Pancreas (tissue), 10 donors: ENCODE measurements at regions not wholly inside any gene's neighbourhood (a gene's known extent, or its start where the extent isn't known, plus 50 kb on each side); places are given as distances from the start of the nearest gene placed in this dataset.
A peak's percentile ranks its signal among the peaks of the same experiment; 100 is the strongest.

Experiments used
- ATAC-seq, 4 donors: fragments of 200-7000 bp; cut with Tn5 transposase; one replicate each; pipeline versions ENCODE4 v1.8.0 to v1.9.1; 2020; ENCODE audit warnings: mild to moderate bottlenecking in 4 of 4, moderate library complexity in 4 of 4
- DNase-seq, 6 donors: peaks; one replicate each; pipeline ENCODE4 v3.0.0-alpha.2; 2020
- FAIRE-seq: peaks from 2 replicates; lab custom pipeline; 2012; peaks lifted over from hg19 to GRCh38; lab: Jason Lieb, UNC
- H3K27ac ChIP-seq, 4 donors: fragments of 200-600 bp; sonication (generic); 1 replicate in 3 of 4; 2 replicates in 1 of 4; pipeline versions ENCODE4 v1.5.0 to v1.8.0; 2020
- H3K27me3 ChIP-seq, 4 donors: fragments of 200-600 bp; one replicate each; pipeline ENCODE4 v1.8.0; 2021
- H3K36me3 ChIP-seq, 3 donors: fragments of 200-600 bp; sonication (generic) in 1 of 3; one replicate each; pipeline versions ENCODE4 v1.5.0 to v1.8.0; 2020 to 2021
- H3K4me1 ChIP-seq, 3 donors: fragments of 200-600 bp; one replicate each; pipeline ENCODE4 v1.8.0; 2021
- H3K4me3 ChIP-seq, 4 donors: fragments of 200-600 bp; sonication (generic) in 2 of 4; one replicate each; pipeline versions ENCODE4 v1.5.0 to v1.8.0; 2020 to 2021
- H3K9me3 ChIP-seq, 4 donors: fragments of 200-600 bp; one replicate each; pipeline ENCODE4 v1.8.0; 2021
- CTCF ChIP-seq, 4 donors: fragments of 200-600 bp; sonication (generic) in 3 of 4; IDR thresholded peaks; one replicate each; pipeline versions ENCODE4 v1.5.0 to v1.8.0; 2021; ENCODE audit warnings: antibody characterized with exemption in 4 of 4
- WGBS, 2 donors: extraction: QIAGEN DNeasy Blood & Tissue Kit; methylation state at CpG; one replicate each; pipeline ENCODE4 v1.1.7; 2013; 5-methylcytosine and 5-hydroxymethylcytosine counted together
- intact Hi-C, 3 donors: fragments of 100-400 bp; cut with DNase I; formaldehyde crosslinking; loops; one replicate each; pipeline versions ENCODE4 v1.11.1 to v1.14.2; 2022
- donor health status: healthy with polysubstance abuse.
- donor health status: DM: no; HTN: no; CAD: no; lungs with moderate emphysema.
- donor health status: DM: no; HTN: no; CAD: no.
- donor health status: control.
- donor health status: control.
- donor health status: Bipolar disorder and iron deficiency.
- donor health status: DM: yes; HTN: yes; CAD: no.
- donor health status: DM: no; HTN: no; CAD: no.
- donor health status: DM: no; HTN: no; CAD: no.
- donor health status: DM: yes; HTN: yes; CAD: no.

DNA sequence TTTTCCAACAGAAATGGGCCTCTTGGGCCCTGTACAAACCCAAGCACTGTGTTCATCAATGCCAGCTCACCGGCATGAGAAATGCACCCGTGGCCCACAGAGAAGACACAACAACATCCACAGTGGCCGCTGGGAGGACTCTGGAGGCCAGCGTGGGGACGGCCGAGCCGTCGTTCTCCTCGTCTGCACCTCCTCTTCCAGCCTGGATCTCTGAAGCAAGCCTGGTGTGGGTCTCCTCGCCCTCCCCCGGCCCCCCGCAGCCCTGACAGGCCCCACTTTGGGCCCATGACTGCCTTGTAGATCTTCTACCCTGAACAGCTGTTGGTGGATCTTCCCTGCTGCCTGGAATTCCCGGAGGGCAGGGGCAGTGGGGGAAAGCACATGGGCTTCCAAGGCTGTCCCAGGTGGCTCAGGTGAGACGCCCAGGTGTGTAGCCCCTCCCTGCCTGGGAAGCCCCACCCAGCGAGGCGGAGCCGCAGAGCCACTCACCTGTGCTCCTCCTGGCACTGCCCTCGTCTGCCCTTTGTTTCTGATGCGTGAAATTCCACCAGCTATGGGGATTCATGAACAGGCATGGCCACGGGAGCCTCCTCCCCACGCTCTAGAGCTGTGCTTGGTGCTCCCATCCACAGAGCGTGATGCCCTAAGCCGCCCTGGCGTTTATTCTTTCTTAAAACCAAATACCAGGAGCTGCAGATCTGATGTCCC, 225.9 kb downstream of the BRD1 start:
- H3K4me1 ChIP-seq = no peaks in the 10 kb centered on the region
- WGBS, 2 donors = 61 to 69% methylated on average over 24 of the region's 24 CpGs
- H3K27ac ChIP-seq = no peak overlapping the region
- H3K36me3 ChIP-seq = no peaks in the 10 kb centered on the region
- DNase-seq = no peak
- FAIRE-seq = no peak
- no peak for ATAC-seq
- no peaks in the 10 kb centered on the region for H3K27me3 ChIP-seq
- H3K4me3 ChIP-seq = no peak overlapping the region
- no peak for TF ChIP-seq CTCF (IDR thresholded peaks at IDR 0.05)
- intact Hi-C loops = no loop called here
- no peaks in the 10 kb centered on the region for H3K9me3 ChIP-seq

DNA sequence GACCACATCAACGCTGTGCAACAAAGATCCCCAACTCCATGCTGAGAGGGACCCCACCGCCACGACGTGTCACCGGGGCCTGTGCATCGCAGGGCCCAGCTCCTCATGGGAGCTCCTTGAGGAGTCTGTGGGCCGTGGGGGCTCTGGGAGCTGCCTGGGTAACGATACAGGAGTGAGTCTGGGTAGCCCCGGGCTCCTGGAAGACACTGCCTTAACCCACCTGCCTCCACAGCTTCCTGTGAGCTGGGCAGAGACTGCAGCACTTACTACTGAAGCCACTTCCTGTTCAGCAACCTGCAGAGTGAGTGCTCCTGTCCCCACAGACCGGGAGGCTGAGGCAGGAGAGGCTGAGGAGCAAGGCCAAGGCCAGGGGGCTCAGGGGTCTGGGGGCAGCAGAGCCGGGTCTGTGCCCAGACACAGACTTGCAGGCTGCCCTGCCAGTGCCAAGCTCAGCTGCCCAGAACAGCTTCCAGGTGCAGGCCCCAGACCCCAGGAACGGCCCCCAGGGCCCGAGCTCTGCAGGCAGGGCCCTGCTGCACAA, 226.7 kb downstream of the BRD1 start:
- H3K4me1 ChIP-seq = no peaks in the 10 kb centered on the region
- DNase-seq = no peak
- H3K27ac ChIP-seq = no peak overlapping the region
- no peak for TF ChIP-seq CTCF (IDR thresholded peaks at IDR 0.05)
- H3K4me3 ChIP-seq = no peak overlapping the region
- no peak for FAIRE-seq
- no peaks in the 10 kb centered on the region for H3K36me3 ChIP-seq
- no peak for ATAC-seq
- intact Hi-C loops = no loop called here
- H3K9me3 ChIP-seq = no peaks in the 10 kb centered on the region
- H3K27me3 ChIP-seq = no peaks in the 10 kb centered on the region
- 55 to 69% methylated on average over 13 of the region's 13 CpGs for WGBS, 2 donors

DNA sequence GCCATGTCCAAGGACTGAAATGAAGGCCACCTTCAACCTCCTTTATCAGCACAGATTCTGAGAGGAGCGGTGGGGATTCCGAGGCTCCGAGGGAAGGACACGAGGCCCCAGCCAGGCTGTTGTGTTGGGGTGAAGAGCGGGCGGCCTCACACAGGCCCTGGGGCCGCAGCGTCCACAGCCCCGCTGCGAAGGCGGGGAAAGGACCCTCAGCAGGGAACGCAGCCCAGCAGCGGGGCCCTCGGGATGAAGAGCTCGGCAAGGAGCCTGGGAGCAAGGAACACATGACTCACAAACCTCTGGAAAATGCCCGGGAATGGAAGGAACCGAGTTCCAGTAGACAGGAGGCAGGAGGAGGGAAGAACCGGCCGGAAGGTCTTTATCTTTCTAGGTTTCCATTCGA, 227.2 kb downstream of the BRD1 start:
- FAIRE-seq (no peak), ATAC-seq (no peak), DNase-seq (no peak)
- no peak overlapping the region for H3K27ac ChIP-seq
- no peaks in the 10 kb centered on the region for H3K4me1 ChIP-seq
- H3K27me3 ChIP-seq = no peaks in the 10 kb centered on the region
- TF ChIP-seq CTCF (IDR thresholded peaks at IDR 0.05) = no peak
- intact Hi-C loops = no loop called here
- WGBS, 2 donors = 63 to 70% methylated on average over 20 of the region's 20 CpGs
- no peak overlapping the region for H3K4me3 ChIP-seq
- H3K9me3 ChIP-seq = no peaks in the 10 kb centered on the region
- no peaks in the 10 kb centered on the region for H3K36me3 ChIP-seq

GRCh38 chr22:49599691-49600455, 227.8 kb downstream of the BRD1 start:
- intact Hi-C loops = no loop called here
- Histone ChIP-seq H3K4me1 (no peaks in the 10 kb centered on the region), H3K9me3 (no peaks in the 10 kb centered on the region), H3K4me3 (no peak overlapping the region), H3K36me3 (no peaks in the 10 kb centered on the region), H3K27me3 (no peaks in the 10 kb centered on the region), H3K27ac (no peak overlapping the region)
- no peak for TF ChIP-seq CTCF (IDR thresholded peaks at IDR 0.05)
- 57 to 68% methylated on average over 25 of the region's 25 CpGs for WGBS, 2 donors
- peak in 1 of 6 donors; percentile 40 for DNase-seq
- no peak for FAIRE-seq
- ATAC-seq = no peak
